Caki2 (cell line): ENCODE measurements at regions not wholly inside any gene's neighbourhood (a gene's known extent, or its start where the extent isn't known, plus 50 kb on each side); places are given as distances from the start of the nearest gene placed in this dataset.
A peak's percentile ranks its signal among the peaks of the same experiment; 100 is the strongest.

ENCODE experiments used
- DNase-seq: peaks from one replicate; pipeline ENCODE4 v3.0.0-alpha.2; 2015; ENCODE audit warnings: low read depth
- in situ Hi-C: cut with HindIII; loops from 2 replicates; pipeline ENCODE4 v1.10.0; 2016; ENCODE audit warnings: low sequenced_read_pairs, low pct_unique_long_range_greater_than_20kb, mixed read lengths

DNA sequence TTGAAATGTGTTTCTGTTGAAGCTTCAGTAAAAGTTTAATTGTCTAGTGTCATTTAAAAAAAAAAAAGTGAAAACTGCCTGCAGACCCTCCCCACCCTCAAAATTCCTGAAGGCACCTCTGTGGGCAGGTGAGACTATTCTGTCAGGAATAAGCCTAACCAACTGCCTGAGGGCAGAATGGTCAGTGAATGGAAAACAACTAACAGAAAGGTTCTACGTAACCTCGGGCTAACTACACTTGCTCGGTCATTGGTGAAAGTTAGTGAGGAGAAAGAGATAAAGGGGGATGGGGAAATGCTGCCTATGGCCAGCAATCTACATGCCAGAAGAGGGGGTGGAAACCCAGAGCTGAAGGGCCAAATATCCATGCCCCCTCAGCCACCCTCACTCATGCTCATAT lies 108.6 kb upstream of the SLC24A5 start:
- no peak for DNase-seq
- in situ Hi-C loops, result no loop called here

DNA sequence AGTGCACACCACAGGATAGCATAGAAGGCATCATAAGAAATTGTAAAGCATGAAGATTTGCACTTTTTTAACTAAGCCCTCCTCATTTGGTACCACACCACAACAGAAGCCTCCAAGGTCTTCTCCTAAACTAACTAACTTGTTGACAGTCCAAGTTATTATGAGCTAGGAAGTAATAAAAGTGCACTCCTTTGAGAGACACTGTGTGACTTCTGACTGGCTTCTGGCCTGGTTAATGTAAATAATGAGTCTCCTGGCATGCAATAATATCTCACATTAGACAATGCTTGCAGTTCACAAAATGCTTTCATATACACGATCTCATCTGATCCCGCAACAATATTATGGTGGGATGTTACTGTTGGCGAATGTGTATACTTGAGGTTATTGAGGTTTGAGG lies 103.9 kb upstream of the SLC24A5 start:
- in situ Hi-C loops, result no loop called here
- no peak for DNase-seq

DNA sequence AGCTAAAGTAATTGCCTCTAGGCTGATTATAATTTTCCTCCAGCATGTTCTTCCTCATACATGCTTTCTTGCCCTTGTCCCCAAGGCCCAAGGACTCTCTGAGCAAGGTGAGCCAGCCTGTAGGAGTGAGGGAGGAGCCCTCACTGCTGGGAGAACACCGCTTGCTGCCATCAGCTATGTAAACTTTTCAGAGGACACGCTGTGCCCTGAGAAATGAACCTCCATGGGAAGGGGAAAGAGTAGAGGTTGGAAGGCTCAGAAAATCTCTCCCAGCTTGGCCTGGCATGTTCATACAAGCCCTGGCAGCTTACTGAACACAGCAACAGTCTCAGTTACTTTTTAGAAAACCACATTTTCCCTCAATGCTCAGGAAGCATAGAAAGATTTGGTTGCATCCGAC lies 103.0 kb upstream of the SLC24A5 start:
- in situ Hi-C loops, result no loop called here
- no peak for DNase-seq

DNA sequence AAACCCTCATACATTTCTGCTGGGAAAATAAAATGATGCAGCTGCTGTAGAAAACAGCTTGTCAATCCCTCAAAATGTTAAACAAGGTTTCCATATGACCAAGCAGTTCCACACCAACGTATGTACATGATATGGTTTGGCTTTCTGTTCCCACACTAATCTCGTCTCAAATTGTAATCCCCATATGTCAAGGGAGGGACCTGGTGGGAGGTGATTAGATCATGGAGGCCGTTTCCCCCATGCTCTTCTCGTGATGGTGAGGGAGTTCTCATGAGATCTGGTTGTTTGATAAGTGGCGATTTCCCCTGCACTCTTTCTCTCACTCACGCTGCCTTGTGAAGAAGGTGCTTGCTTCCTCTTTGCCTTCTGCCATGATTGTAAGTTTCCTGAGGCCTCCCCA lies 100.6 kb upstream of the SLC24A5 start:
- in situ Hi-C loops, result no loop called here
- no peak for DNase-seq

DNA sequence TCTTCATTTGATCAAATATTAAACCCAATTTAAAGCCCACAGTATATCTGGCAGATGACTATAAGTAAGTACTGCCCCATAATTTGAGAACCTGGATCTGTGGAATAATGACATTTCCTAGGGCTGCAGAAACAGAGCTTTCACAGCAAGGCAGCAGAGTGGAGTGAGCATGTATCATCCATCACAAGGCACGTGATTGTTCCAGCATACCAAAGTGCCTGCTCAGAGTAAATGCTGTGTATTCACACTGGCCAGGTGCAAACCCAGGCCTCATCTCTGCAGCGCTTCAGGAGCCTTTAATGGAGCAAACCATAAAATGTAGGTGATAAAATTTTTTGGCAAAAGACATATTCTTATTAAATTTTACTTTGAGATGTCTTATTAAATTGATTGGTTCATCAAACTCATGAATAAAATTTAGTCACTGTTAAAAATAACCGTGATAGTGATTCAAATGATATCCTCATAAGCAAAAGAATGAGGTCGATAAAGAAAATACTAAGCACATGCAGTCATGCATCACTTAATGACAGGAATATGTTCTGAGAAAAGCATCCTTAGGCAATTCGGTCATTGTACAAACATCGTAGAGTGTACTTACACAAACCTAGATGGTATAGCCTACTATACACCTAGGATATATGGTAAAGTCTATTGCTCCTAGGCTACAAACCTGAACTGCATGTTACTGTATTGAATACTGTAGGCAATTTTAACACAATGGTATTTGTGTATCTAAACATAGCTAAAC lies 99.3 kb upstream of the SLC24A5 start:
- in situ Hi-C loops, result no loop called here
- peak; percentile 8 for DNase-seq

DNA sequence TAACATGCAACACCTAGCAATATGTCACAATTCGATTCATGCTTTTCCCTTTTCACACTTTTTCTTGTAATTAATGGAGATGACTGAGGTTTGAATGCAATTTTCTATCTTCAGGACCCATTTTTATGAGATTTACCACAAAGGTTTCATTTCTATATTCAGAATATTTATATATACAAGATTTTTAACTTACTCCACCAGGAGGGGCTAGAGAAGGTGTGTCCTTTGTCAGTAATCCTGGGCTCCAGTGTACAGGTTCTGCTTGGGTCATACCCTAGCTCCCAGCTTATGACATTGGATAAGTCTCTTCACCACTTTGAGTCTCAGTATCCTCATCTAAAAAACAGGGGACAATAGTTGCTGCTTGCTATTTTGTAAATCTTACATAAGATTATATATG lies 95.7 kb upstream of the SLC24A5 start:
- in situ Hi-C loops, result no loop called here
- DNase-seq, result no peak

DNA sequence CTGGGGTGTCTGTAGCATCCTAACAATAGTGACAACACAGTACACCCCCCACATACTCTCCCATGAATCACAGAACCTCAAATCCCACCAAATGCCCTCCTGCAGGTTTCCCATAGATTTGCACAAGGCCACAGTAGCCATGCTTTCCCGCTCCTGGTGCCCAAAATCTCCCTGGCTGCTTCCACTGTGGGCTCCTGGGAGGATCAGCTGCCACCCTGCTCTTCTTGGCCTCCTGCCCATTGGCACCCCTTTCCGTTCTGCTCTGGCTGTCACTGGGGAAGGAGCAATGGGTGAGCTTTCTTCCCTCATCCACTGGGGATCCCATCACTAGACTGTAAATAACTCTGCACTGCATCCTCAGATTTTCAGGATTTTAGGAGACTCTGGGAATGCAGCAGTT lies 92.1 kb upstream of the SLC24A5 start:
- in situ Hi-C loops, result no loop called here

DNA sequence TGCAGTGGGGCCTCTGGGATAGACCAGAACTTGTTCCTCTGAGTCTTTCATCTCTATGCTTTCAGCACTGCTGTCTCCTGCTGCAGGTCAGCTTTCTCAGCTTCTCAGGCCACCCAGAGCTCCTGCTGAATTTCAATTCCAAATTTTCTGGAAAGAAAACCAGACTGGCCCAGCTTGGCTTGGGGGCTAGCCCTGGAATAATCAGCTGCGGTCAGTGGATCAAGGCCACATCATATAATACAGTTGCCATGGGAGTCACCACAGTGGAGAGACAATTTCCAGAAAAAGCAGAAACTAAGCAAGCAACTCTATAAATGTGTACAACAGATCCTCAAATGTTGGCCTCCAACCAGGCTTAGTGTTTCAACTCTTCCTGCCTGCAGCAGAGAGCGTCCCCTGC lies 91.1 kb upstream of the SLC24A5 start:
- in situ Hi-C loops, result no loop called here
- DNase-seq, result no peak

More for the DNA sequence above, 92.1 kb upstream of the SLC24A5 start:
- DNase-seq, result no peak

DNA sequence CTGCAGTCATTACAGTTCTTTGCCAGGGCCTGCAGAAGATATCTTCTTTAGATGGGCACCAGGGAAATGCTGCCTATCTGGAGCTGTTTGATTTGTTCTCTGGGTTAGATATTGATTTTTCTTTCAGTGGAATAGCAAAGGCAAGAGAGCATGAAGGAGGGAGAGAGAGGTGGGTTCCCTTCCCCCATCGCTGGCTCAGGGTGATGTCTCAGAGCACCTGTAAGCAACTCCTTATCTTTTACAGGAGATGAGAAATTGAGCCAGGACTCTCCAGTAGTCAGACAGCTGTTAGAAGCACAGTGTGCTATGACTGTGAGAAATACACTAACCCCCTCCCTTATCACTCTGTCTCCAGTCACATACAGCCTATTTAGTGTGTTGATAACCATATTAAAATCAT lies 89.3 kb upstream of the SLC24A5 start:
- in situ Hi-C loops, result no loop called here

DNA sequence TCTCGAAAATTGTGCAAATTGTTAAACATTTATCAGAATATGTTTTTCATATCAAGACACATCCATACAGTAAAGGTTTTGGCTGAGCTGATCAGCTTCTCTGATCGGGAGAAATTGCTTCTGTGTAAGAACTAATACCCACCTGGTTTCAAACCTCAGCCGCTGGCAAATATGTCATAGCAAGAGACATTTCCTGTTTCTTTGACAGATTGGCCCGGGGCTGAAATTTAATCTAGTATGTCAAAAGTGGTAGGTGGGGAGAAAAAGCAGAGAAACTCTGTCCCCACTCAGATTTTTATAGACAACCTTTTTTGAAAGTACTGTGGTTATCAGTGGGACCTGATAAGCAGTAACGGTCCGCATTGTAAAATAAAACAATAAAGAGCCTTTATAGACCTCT lies 88.8 kb upstream of the SLC24A5 start:
- in situ Hi-C loops, result no loop called here

More for the DNA sequence above, 89.3 kb upstream of the SLC24A5 start:
- DNase-seq, result no peak

DNA sequence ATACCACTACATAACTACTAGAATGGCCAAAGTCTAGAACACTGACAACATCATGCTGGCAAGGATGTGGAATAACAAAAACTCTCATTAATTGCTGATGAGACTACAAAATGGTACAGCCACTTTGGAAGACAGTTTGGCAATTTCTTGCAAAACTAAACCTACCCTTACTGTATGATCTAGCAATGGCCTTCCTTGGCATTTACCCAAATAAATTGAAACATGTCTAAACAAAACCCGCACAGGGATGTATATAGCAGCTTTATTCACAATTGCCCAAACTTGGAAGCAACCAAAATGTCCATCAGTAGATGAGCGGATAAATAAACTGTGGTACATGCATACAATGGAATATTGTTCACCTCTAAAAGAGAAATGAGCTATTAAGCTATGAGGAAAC lies 87.9 kb upstream of the SLC24A5 start:
- no peak for DNase-seq
- in situ Hi-C loops, result no loop called here

More for the DNA sequence above, 88.8 kb upstream of the SLC24A5 start:
- no peak for DNase-seq

DNA sequence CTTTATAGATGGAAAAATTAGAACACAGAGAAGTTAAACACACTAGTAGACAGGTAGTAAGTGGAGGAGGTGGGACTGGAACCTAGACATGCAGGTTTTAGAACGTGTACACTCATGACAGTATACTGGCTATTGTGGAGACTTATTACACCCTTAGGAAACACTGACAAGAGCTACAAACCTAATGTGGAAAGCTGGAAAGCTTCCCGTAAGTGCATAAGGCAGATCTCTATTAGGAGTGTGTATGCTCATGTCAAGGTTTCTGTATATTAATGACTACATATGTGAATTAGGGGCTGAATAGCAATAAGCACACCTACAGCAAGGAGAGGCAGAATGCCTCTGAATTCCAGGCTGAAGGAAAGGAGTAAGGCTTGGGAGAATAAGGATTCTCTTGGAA lies 82.6 kb upstream of the SLC24A5 start:
- no peak for DNase-seq
- in situ Hi-C loops, result no loop called here

DNA sequence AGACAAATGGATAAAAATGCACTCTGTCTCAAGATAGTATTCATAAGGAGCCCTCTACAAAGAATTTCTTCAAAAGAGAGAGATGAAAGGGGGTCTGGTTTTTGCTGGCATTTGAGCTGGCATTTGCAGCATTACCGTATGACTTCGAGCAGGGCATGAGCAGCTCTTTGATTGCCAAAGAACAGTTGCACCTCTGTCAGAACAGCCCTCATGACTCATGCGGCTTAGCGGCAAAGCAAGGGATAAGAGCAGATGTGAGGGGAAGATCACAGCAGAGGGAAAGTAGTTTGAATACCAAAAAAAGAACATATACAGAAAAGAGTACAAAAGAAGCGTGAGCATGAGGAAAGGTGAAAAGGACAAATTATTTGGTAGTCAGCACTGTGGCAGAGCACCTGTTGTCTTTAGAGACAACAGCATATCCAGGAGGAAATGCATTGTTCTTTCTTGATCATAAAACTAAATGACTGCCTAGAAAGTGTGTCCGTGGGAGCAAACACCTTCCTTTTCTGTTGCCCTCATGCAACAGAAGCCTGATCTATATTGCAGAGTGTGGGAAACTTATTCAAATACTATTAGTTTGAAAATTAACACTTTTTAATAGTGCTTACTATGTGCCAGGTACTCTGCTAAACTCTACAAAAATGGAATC lies 80.5 kb upstream of the SLC24A5 start:
- no peak for DNase-seq

DNA sequence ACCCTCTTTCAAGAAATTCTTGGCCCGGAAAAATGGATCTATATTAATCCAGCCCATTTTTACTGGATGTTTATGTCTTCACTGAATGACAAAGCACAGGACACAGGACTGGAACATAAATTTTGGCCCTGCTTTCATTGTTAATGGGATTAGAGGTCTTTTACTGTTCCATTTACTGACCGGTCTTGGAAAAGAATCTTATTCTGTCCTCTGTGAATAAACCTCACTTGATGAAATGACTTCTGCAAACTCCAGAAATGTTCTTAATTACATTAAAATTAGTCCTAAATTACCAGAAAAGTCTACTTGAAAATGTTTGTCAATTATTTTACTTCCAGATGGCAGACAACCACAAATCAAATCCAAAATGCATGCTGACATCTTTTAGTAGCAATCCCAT lies 79.3 kb upstream of the SLC24A5 start:
- in situ Hi-C loops, result no loop called here

More for the DNA sequence above, 80.5 kb upstream of the SLC24A5 start:
- in situ Hi-C loops, result no loop called here

DNA sequence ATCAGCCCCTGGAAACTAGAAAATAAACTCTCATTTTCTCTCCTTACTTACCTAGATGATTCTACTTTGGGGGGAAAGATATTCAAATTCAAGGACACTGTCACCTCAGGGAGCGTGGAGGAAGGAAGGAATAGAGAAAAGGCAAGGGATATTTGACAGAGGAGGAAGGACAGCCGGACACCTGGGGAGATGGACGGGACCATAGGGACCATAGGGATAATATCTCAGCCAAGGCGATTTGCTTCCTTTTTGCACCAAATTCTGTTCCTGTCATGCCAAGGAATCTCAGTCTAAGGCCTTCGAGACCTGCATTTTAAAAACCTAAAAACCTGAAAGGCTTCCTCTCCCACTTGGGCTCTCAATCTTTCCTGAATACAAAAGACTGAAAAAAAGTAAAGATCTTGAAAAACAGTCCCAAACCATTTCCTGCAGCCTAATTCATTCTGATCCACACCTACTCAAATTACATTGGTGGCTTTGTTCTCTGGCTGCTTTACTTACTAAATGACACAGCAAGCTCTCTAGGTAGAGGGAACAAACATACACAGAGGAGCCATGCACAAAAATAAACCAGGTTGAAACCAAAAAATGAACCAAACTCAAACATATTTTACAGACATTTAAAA lies 73.9 kb upstream of the SLC24A5 start:
- in situ Hi-C loops, result no loop called here
- no peak for DNase-seq

More for the DNA sequence above, 79.3 kb upstream of the SLC24A5 start:
- DNase-seq, result no peak

DNA sequence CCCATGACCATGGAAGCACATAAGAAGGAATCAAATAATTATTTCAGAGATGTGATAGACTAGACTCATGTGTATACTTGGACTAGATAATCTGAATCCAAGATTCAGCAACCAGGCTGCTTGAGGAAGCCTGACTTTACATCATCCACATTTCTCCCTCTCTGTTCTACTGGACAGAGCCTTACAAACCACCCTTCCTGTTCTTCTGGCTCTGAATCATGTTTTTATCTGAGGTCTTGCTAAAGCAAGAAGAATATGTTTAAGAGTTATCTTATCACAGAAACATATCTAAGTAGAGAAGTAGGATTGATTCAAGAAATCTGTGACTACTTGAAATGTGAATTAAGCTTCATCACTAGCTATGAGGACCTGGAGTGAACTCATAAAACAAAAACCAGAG lies 71.1 kb upstream of the SLC24A5 start:
- in situ Hi-C loops, result no loop called here
- no peak for DNase-seq

DNA sequence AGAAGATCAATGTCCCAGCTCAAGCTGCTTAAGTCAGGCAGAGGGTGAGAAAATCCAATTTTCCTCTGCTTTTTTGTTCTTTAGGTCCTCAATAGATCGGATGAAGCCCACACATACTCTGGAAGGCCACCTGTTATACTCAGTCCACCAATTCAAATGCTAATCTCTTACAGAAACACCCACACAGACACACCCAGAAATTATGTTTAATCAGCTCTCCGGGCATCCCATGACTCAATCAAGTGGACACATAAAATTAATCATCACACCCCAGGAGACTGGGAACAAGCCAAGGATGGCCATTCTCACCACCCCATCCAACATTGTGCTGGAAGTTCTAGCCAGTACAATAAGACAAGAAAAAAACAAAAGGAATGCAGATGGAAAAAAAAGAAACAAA lies 67.8 kb upstream of the SLC24A5 start:
- in situ Hi-C loops, result no loop called here
- DNase-seq, result no peak

DNA sequence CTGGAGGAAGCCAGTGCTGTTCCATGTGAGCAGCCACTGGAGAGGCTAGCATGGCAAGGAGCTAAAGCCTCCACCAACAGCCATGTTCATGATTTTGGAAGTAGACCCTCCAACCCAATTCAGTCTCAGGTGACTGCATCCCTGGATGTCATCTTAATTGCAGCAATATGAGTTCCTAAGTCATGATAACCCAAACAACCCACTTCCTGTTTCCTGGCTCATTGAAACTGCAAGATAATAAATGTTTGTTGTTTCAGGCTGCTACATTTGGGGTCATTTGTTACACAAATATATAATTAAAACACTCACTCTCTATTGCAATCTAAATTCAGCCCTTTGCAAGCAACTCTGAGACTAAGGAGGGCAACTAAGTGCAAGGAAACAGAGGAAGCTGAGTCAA lies 62.4 kb upstream of the SLC24A5 start:
- in situ Hi-C loops, result no loop called here
- DNase-seq, result no peak

DNA sequence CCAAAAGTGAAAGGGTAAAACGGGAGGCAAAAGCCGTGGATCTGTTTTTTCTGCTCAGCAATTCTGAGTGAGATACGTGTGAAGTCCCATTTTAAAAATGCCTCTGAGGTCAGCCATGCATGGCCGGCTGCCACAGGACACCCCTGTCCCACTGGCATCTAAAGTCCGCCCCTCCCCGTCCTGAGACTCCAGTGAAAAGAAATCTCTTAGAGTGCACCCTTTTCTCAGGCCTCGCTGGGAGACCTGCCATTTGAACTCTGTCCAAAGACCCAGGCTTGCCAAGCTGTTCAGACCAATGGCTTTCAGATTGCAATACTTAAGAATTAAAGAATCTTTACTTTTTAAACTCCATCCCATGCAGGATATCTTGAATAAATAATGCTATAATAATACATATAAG lies 61.0 kb upstream of the SLC24A5 start:
- DNase-seq, result no peak
- in situ Hi-C loops, result no loop called here

DNA sequence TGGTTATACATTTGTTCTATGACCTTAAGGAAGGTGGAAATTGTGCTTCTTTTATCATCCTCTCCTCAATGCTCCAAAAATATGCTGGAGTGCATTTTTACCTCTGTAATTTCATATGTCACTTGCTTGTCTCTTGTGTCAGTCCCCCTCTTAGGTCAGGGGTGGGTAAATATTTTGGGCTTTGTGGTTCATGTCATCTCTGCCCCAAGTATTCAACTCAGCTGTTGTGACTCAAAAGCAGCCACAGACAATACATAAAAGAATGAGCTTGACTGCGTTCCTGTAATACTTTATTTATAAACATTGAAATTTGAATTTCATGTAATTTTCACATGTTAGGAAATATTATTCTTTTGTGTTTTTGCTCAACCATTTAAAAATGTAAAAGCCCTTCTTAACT lies 60.4 kb upstream of the SLC24A5 start:
- in situ Hi-C loops, result no loop called here
- no peak for DNase-seq
